Breast epithelium (tissue), 4 donors: ENCODE measurements at regions not wholly inside any gene's neighbourhood (a gene's known extent, or its start where the extent isn't known, plus 50 kb on each side); places are given as distances from the start of the nearest gene placed in this dataset.

Experiments used
- DNase-seq, 2 donors: peaks; one replicate each; pipeline ENCODE4 v3.0.0-alpha.2; 2019; ENCODE audit warnings: low spot score in 2 of 2
- H3K27ac ChIP-seq, 2 donors: fragments of 200-600 bp; sonication (generic) in 1 of 2; one replicate each; pipeline ENCODE4 v1.5.1; 2016 to 2019; ENCODE audit warnings: mild to moderate bottlenecking in 1 of 2
- H3K27me3 ChIP-seq, 2 donors: fragments of 200-600 bp; sonication (generic) in 1 of 2; one replicate each; pipeline versions ENCODE4 v1.5.1 to v1.6.0; 2017 to 2019; ENCODE audit warnings: control low read depth in 1 of 2, mild to moderate bottlenecking in 1 of 2
- H3K36me3 ChIP-seq: fragments of 200-600 bp; one replicate; pipeline ENCODE4 v1.5.1; 2019
- H3K4me1 ChIP-seq, 2 donors: fragments of 200-600 bp; sonication (generic); one replicate each; pipeline ENCODE4 v1.5.1; 2016 to 2019; ENCODE audit warnings: control low read depth in 1 of 2
- H3K4me3 ChIP-seq, 3 donors: fragments of 200-600 bp; sonication (generic); 1 replicate in 2 of 3; 2 replicates in 1 of 3; pipeline ENCODE4 v1.5.1; 2016 to 2019; ENCODE audit warnings: mild to moderate bottlenecking in 3 of 3, moderate library complexity in 2 of 3
- H3K9me3 ChIP-seq, 2 donors: fragments of 200-600 bp; sonication (generic) in 1 of 2; one replicate each; pipeline ENCODE4 v1.5.1; 2016 to 2019; ENCODE audit warnings: control low read depth in 1 of 2
- CTCF ChIP-seq, 3 donors: fragments of 450-650 bp; IDR thresholded peaks; one replicate each; pipeline ENCODE4 v1.5.1; 2016 to 2017; ENCODE audit warnings: antibody characterized with exemption in 3 of 3, mild to moderate bottlenecking in 3 of 3, moderate library complexity in 3 of 3
- POLR2A ChIP-seq: fragments of 450-650 bp; IDR thresholded peaks from one replicate; pipeline ENCODE4 v1.6.1; 2016; ENCODE audit warnings: antibody characterized with exemption, mild to moderate bottlenecking, moderate library complexity
- POLR2AphosphoS5 ChIP-seq, 3 donors: sonication (generic); formaldehyde crosslinking; IDR thresholded peaks; one replicate each; pipeline ENCODE4 v1.6.1; 2017; ENCODE audit warnings: antibody characterized with exemption in 3 of 3
- intact Hi-C: fragments of 100-400 bp; cut with DNase I; formaldehyde crosslinking; loops from one replicate; pipeline ENCODE4 v1.15.1; 2023; ENCODE audit warnings: low total_unique reads

GRCh38 chr6:88287696-88288095, 121.5 kb upstream of the CNR1 start:
- intact Hi-C loops: no loop called here

GRCh38 chr6:88276331-88276730, 110.2 kb upstream of the CNR1 start:
- H3K36me3 ChIP-seq: peaks cover 4% of the 10 kb centered on the region
- no peaks in the 10 kb centered on the region for H3K27me3 ChIP-seq
- TF ChIP-seq POLR2AphosphoS5 (IDR thresholded peaks at IDR 0.05) (no peak), CTCF (IDR thresholded peaks at IDR 0.05) (no peak), POLR2A (no peak)
- H3K4me3 ChIP-seq: no peak overlapping the region
- intact Hi-C loops: no loop called here
- no peak overlapping the region for H3K27ac ChIP-seq
- no peaks in the 10 kb centered on the region for H3K9me3 ChIP-seq
- H3K4me1 ChIP-seq: no peaks in the 10 kb centered on the region
- no peak for DNase-seq

More at GRCh38 chr6:88287696-88288095, 121.5 kb upstream of the CNR1 start:
- no peaks in the 10 kb centered on the region for H3K27me3 ChIP-seq
- DNase-seq: no peak
- TF ChIP-seq POLR2AphosphoS5 (IDR thresholded peaks at IDR 0.05): no peak
- TF ChIP-seq CTCF (IDR thresholded peaks at IDR 0.05): no peak
- no peak for TF ChIP-seq POLR2A
- H3K9me3 ChIP-seq: peaks cover 4 to 32% of the 10 kb centered on the region in 2 donors
- no peaks in the 10 kb centered on the region for H3K4me1 ChIP-seq
- no peak overlapping the region for H3K27ac ChIP-seq
- H3K4me3 ChIP-seq: no peak overlapping the region
- no peaks in the 10 kb centered on the region for H3K36me3 ChIP-seq

- Histone ChIP-seq H3K4me3 (no peak overlapping the region), H3K27me3 (no peaks in the 10 kb centered on the region), H3K27ac (no peak overlapping the region), H3K4me1 (no peaks in the 10 kb centered on the region), H3K9me3 (no peaks in the 10 kb centered on the region), H3K36me3 (no peaks in the 10 kb centered on the region)
- TF ChIP-seq CTCF (IDR thresholded peaks at IDR 0.05) (no peak), POLR2AphosphoS5 (IDR thresholded peaks at IDR 0.05) (no peak), POLR2A (no peak)
- DNase-seq: no peak
- intact Hi-C loops: no loop called here
These were observed 102.4 kb upstream of the CNR1 start for GRCh38 chr6:88268508-88268907.

GRCh38 chr6:88266126-88266525, 100.0 kb upstream of the CNR1 start:
- H3K36me3 ChIP-seq: no peaks in the 10 kb centered on the region
- intact Hi-C loops: no loop called here

GRCh38 chr6:88263591-88263990, 97.4 kb upstream of the CNR1 start:
- Histone ChIP-seq H3K4me3 (no peak overlapping the region), H3K9me3 (no peaks in the 10 kb centered on the region), H3K27ac (no peak overlapping the region), H3K4me1 (no peaks in the 10 kb centered on the region), H3K36me3 (no peaks in the 10 kb centered on the region), H3K27me3 (no peaks in the 10 kb centered on the region)
- intact Hi-C loops: no loop called here
- no peak for DNase-seq
- TF ChIP-seq POLR2AphosphoS5 (IDR thresholded peaks at IDR 0.05) (no peak), POLR2A (no peak), CTCF (IDR thresholded peaks at IDR 0.05) (no peak)

More at GRCh38 chr6:88266126-88266525, 100.0 kb upstream of the CNR1 start:
- TF ChIP-seq POLR2A: no peak
- TF ChIP-seq POLR2AphosphoS5 (IDR thresholded peaks at IDR 0.05): no peak
- no peak for TF ChIP-seq CTCF (IDR thresholded peaks at IDR 0.05)
- no peaks in the 10 kb centered on the region for H3K27me3 ChIP-seq
- no peaks in the 10 kb centered on the region for H3K4me1 ChIP-seq
- no peak overlapping the region for H3K4me3 ChIP-seq
- H3K9me3 ChIP-seq: no peaks in the 10 kb centered on the region
- H3K27ac ChIP-seq: no peak overlapping the region
- DNase-seq: no peak
